HEK293 (cell line): ENCODE measurements at regions not wholly inside any gene's neighbourhood (a gene's known extent, or its start where the extent isn't known, plus 50 kb on each side); places are given as distances from the start of the nearest gene placed in this dataset.

Experiments used
- CTCF ChIA-PET: fragments of 350-600 bp; formaldehyde crosslinking; extraction: SDS; loops from one replicate; lab custom pipeline; 2021; ENCODE audit warnings: antibody characterized with exemption; lab: Yijun Ruan, JAX
- POLR2A ChIA-PET: fragments of 300-600 bp; formaldehyde crosslinking; extraction: SDS; loops from one replicate; lab custom pipeline; 2020; ENCODE audit warnings: antibody characterized with exemption, inconsistent platforms; lab: Yijun Ruan, JAX
- H3K27ac ChIP-seq: fragments of 200-500 bp; sonication (Bioruptor generic); 2 replicates; pipeline ENCODE4 v1.5.1; 2014; ENCODE audit warnings: low read depth, low read length, control low read depth, inconsistent platforms; ENCODE audit errors: extremely low read depth
- H3K36me3 ChIP-seq, 2 experiments: fragments of 200-500 bp in 1 of 2; sonication (Bioruptor generic) in 1 of 2; 1 replicate in 1 of 2; 2 replicates in 1 of 2; pipeline ENCODE4 v1.5.1; 2014 to 2017; ENCODE audit warnings: inconsistent platforms in 2 of 2, low read length in 2 of 2; ENCODE audit not compliant: control insufficient read depth in 2 of 2, insufficient read depth in 1 of 2
- H3K4me1 ChIP-seq: fragments of 200-500 bp; sonication (Bioruptor generic); 2 replicates; pipeline ENCODE4 v1.5.1; 2014; ENCODE audit warnings: mild to moderate bottlenecking, low read length, inconsistent platforms; ENCODE audit not compliant: control insufficient read depth, insufficient read depth
- H3K4me3 ChIP-seq: 2 replicates; pipeline ENCODE4 v1.5.1; 2011; ENCODE audit warnings: low read depth, mild to moderate bottlenecking, control low read depth, low read length, moderate library complexity
- H3K9me3 ChIP-seq: fragments of 200-500 bp; sonication (Bioruptor generic); 2 replicates; pipeline ENCODE4 v1.5.1; 2014; ENCODE audit warnings: low read depth, low read length, inconsistent platforms; ENCODE audit not compliant: control insufficient read depth, insufficient read depth
- AEBP2 ChIP-seq: fragments of 450-650 bp; formaldehyde crosslinking; IDR thresholded peaks from 2 replicates; pipeline ENCODE4 v1.5.1; 2016; ENCODE audit warnings: missing biosample characterization, missing genetic modification characterization, borderline replicate concordance
- ELK4 ChIP-seq: IDR thresholded peaks from 2 replicates; pipeline ENCODE4 v1.6.1; 2011; ENCODE audit warnings: mild to moderate bottlenecking, low read depth, low read length, borderline replicate concordance
- ZBTB6 ChIP-seq: fragments of 450-650 bp; formaldehyde crosslinking; IDR thresholded peaks from 2 replicates; pipeline ENCODE4 v1.5.1; 2017; ENCODE audit warnings: missing biosample characterization, missing genetic modification characterization
- ZFHX2 ChIP-seq: fragments of 450-650 bp; formaldehyde crosslinking; conservative IDR thresholded peaks from 2 replicates; pipeline ENCODE4 v1.5.1; 2016; ENCODE audit warnings: missing biosample characterization, missing genetic modification characterization
- ZNF138 ChIP-seq: fragments of 450-650 bp; formaldehyde crosslinking; IDR thresholded peaks from 2 replicates; pipeline ENCODE4 v1.5.1; 2016; ENCODE audit warnings: missing biosample characterization, missing genetic modification characterization, borderline replicate concordance
- ZNF169 ChIP-seq: fragments of 450-650 bp; formaldehyde crosslinking; IDR thresholded peaks from 2 replicates; pipeline ENCODE4 v1.5.1; 2016; ENCODE audit warnings: missing biosample characterization, missing genetic modification characterization
- ZNF2 ChIP-seq: fragments of 450-650 bp; formaldehyde crosslinking; IDR thresholded peaks from 2 replicates; pipeline ENCODE4 v1.5.1; 2016; ENCODE audit warnings: missing biosample characterization, missing genetic modification characterization
- ZNF239 ChIP-seq: fragments of 450-650 bp; formaldehyde crosslinking; IDR thresholded peaks from 2 replicates; pipeline ENCODE4 v1.5.1; 2016; ENCODE audit warnings: missing biosample characterization, missing genetic modification characterization
- ZNF26 ChIP-seq: fragments of 450-650 bp; formaldehyde crosslinking; IDR thresholded peaks from 2 replicates; pipeline ENCODE4 v1.5.1; 2016; ENCODE audit warnings: missing biosample characterization, missing genetic modification characterization
- ZNF350 ChIP-seq: fragments of 450-650 bp; formaldehyde crosslinking; IDR thresholded peaks from 2 replicates; pipeline ENCODE4 v1.5.0; 2017; ENCODE audit warnings: missing biosample characterization, mild to moderate bottlenecking, missing genetic modification characterization
- ZNF404 ChIP-seq: fragments of 450-650 bp; formaldehyde crosslinking; IDR thresholded peaks from 2 replicates; pipeline ENCODE4 v1.5.1; 2017; ENCODE audit warnings: missing biosample characterization, missing genetic modification characterization
- ZNF426 ChIP-seq: fragments of 450-650 bp; formaldehyde crosslinking; IDR thresholded peaks from 2 replicates; pipeline ENCODE4 v1.5.1; 2017; ENCODE audit warnings: missing biosample characterization, missing genetic modification characterization, mild to moderate bottlenecking, inconsistent platforms, moderate library complexity
- ZNF449 ChIP-seq: fragments of 450-650 bp; formaldehyde crosslinking; IDR thresholded peaks from 2 replicates; pipeline ENCODE4 v1.5.1; 2017; ENCODE audit warnings: missing biosample characterization, mild to moderate bottlenecking, missing genetic modification characterization, moderate library complexity
- ZNF513 ChIP-seq: fragments of 450-650 bp; IDR thresholded peaks from 2 replicates; pipeline ENCODE4 v1.5.1; 2018; ENCODE audit warnings: missing biosample characterization, missing genetic modification characterization
- ZNF518A ChIP-seq: fragments of 450-650 bp; formaldehyde crosslinking; conservative IDR thresholded peaks from 2 replicates; pipeline ENCODE4 v1.5.1; 2016; ENCODE audit warnings: low read depth, missing biosample characterization, missing genetic modification characterization
- ZNF600 ChIP-seq: fragments of 450-650 bp; formaldehyde crosslinking; IDR thresholded peaks from 2 replicates; pipeline ENCODE4 v1.5.1; 2016; ENCODE audit warnings: missing biosample characterization, missing genetic modification characterization
- ZNF621 ChIP-seq: fragments of 450-650 bp; formaldehyde crosslinking; IDR thresholded peaks from 2 replicates; pipeline ENCODE4 v1.5.1; 2017; ENCODE audit warnings: missing biosample characterization, missing genetic modification characterization
- ZNF658 ChIP-seq: fragments of 450-650 bp; formaldehyde crosslinking; IDR thresholded peaks from 2 replicates; pipeline ENCODE4; 2016; ENCODE audit warnings: missing biosample characterization, missing genetic modification characterization
- ZNF692 ChIP-seq: fragments of 450-650 bp; formaldehyde crosslinking; IDR thresholded peaks from 2 replicates; pipeline ENCODE4 v1.5.1; 2016; ENCODE audit warnings: missing biosample characterization, missing genetic modification characterization
- ZNF791 ChIP-seq: fragments of 450-650 bp; formaldehyde crosslinking; IDR thresholded peaks from 2 replicates; pipeline ENCODE4 v1.5.1; 2016; ENCODE audit warnings: missing biosample characterization, missing genetic modification characterization

- ChIA-PET POLR2A (no interaction called here), CTCF (interaction anchor here (0.6 kb wide), 1 partner anchor 367 kb away, joined by 4 read pairs; no protein-coding TSS in a partner anchor)
- Histone ChIP-seq H3K4me1 (no peaks in the 10 kb centered on the region), H3K4me3 (no peak overlapping the region)
- TF ChIP-seq ZNF426 (tag by site-specific recombination): no peak
- no peak for TF ChIP-seq ZNF350 (tag by site-specific recombination)
- no peak for TF ChIP-seq ZNF518A
- TF ChIP-seq ZNF26: no peak
- TF ChIP-seq ZNF600 (tag by site-specific recombination): no peak
- TF ChIP-seq ZNF239 (tag by site-specific recombination): no peak
- TF ChIP-seq ZNF692 (tag by site-specific recombination): no peak
- no peak for TF ChIP-seq ELK4
- TF ChIP-seq ZNF449 (tag by site-specific recombination): no peak
- no peak for TF ChIP-seq ZNF658 (tag by site-specific recombination)
- no peak for TF ChIP-seq ZBTB6
- TF ChIP-seq ZFHX2 (tag by site-specific recombination): no peak
- TF ChIP-seq, all 188 proteins: peak for 0
- Histone ChIP-seq H3K9me3 (no peaks in the 10 kb centered on the region), H3K36me3 (no peaks in the 10 kb centered on the region), H3K27ac (no peak overlapping the region)
Measured at GRCh38 chr15:94963953-94964352, 732.6 kb downstream of the MCTP2 start.

- Histone ChIP-seq H3K4me1 (no peaks in the 10 kb centered on the region), H3K4me3 (no peak overlapping the region), H3K36me3 (no peaks in the 10 kb centered on the region), H3K27ac (no peak overlapping the region), H3K9me3 (no peaks in the 10 kb centered on the region)
- ChIA-PET POLR2A (no interaction called here), CTCF (interaction anchor here (0.5 to 0.9 kb wide), 3 partner anchors 23 to 553 kb away, joined by 3 to 4 read pairs (median 3); no protein-coding TSS in a partner anchor)
- TF ChIP-seq ZNF2 (tag by site-specific recombination) (no peak), AEBP2 (tag by site-specific recombination) (no peak), ZNF513 (tag by site-specific recombination) (no peak), ZNF791 (no peak), ZNF138 (tag by site-specific recombination) (no peak), ZNF404 (no peak), ZNF621 (tag by site-specific recombination) (no peak), ZNF169 (tag by site-specific recombination) (no peak)
Measured at GRCh38 chr15:94965593-94965992, 734.2 kb downstream of the MCTP2 start.
